GM23338 (cell line): ENCODE measurements at regions not wholly inside any gene's neighbourhood (a gene's known extent, or its start where the extent isn't known, plus 50 kb on each side); places are given as distances from the start of the nearest gene placed in this dataset.

Source experiments
- ATAC-seq: fragments of 200-7000 bp; cut with Tn5 transposase; 3 replicates; pipeline ENCODE4 v1.9.1; 2020
- DNase-seq: peaks from one replicate; pipeline ENCODE4 v3.0.0-alpha.2; 2015; ENCODE audit warnings: low spot score
- H2AFZ ChIP-seq: fragments of 200-600 bp; sonication (generic); 2 replicates; pipeline ENCODE4 v1.8.0; 2016; ENCODE audit warnings: antibody characterized with exemption, mild to moderate bottlenecking, moderate library complexity
- H3F3A ChIP-seq: fragments of 200-600 bp; sonication (generic); replicated peaks from 2 replicates; pipeline ENCODE4 v1.8.0; 2017; ENCODE audit warnings: antibody characterized with exemption, mixed run types, low read depth
- H3K27ac ChIP-seq: fragments of 200-600 bp; sonication (generic); 2 replicates; pipeline ENCODE4 v1.6.1; 2016; ENCODE audit warnings: low read depth
- H3K27me3 ChIP-seq: fragments of 200-600 bp; sonication (generic); 2 replicates; pipeline ENCODE4 v1.8.0; 2016; ENCODE audit warnings: mild to moderate bottlenecking, mixed run types, moderate library complexity; ENCODE audit not compliant: insufficient read depth
- H3K36me3 ChIP-seq: fragments of 200-600 bp; sonication (generic); 2 replicates; pipeline ENCODE4 v1.8.0; 2016; ENCODE audit warnings: mild to moderate bottlenecking; ENCODE audit not compliant: insufficient read depth
- H3K4me1 ChIP-seq: fragments of 200-600 bp; sonication (generic); 2 replicates; pipeline ENCODE4 v1.8.0; 2016; ENCODE audit warnings: mild to moderate bottlenecking, moderate library complexity; ENCODE audit not compliant: insufficient read depth
- H3K4me2 ChIP-seq: fragments of 200-600 bp; sonication (generic); 2 replicates; pipeline ENCODE4 v1.7.1; 2017; ENCODE audit warnings: mixed run types
- H3K4me3 ChIP-seq: fragments of 200-600 bp; sonication (generic); 2 replicates; pipeline ENCODE4 v1.6.1; 2016; ENCODE audit warnings: mixed run types
- H3K79me2 ChIP-seq: fragments of 200-600 bp; sonication (generic); replicated peaks from 2 replicates; pipeline ENCODE4 v1.8.0; 2017; ENCODE audit warnings: mild to moderate bottlenecking; ENCODE audit not compliant: insufficient read depth
- H3K9me2 ChIP-seq: fragments of 200-600 bp; sonication (generic); 2 replicates; pipeline ENCODE4 v1.8.0; 2017; ENCODE audit not compliant: insufficient read depth
- H4K20me1 ChIP-seq: fragments of 200-600 bp; sonication (generic); replicated peaks from 2 replicates; pipeline ENCODE4 v1.8.0; 2017; ENCODE audit warnings: mild to moderate bottlenecking; ENCODE audit not compliant: insufficient read depth
- H3K27ac Mint-ChIP-seq: 2 replicates; pipeline ENCODE4 v1.8.0; 2020; ENCODE audit warnings: inconsistent platforms, mild to moderate bottlenecking, moderate library complexity, mixed read lengths
- H3K27me3 Mint-ChIP-seq: 3 replicates; pipeline ENCODE4 v1.8.0; 2022; ENCODE audit warnings: low read depth, mild to moderate bottlenecking, moderate library complexity, mixed read lengths, inconsistent platforms; ENCODE audit not compliant: insufficient read depth, poor library complexity
- H3K36me3 Mint-ChIP-seq: 3 replicates; pipeline ENCODE4 v1.8.0; 2021; ENCODE audit warnings: low read depth, mild to moderate bottlenecking, inconsistent platforms, moderate library complexity, mixed read lengths
- H3K4me1 Mint-ChIP-seq: 3 replicates; pipeline ENCODE4 v1.8.0; 2020; ENCODE audit warnings: mild to moderate bottlenecking, inconsistent platforms, mixed read lengths
- H3K4me3 Mint-ChIP-seq: 3 replicates; pipeline ENCODE4 v1.8.0; 2021; ENCODE audit warnings: moderate library complexity, mild to moderate bottlenecking, inconsistent platforms, mixed read lengths
- H3K9me3 Mint-ChIP-seq: 3 replicates; pipeline ENCODE4 v1.8.0; 2020; ENCODE audit warnings: moderate library complexity, mild to moderate bottlenecking, inconsistent platforms, mixed read lengths
- CREB1 ChIP-seq: fragments of 250-450 bp; sonication (Bioruptor Pico); IDR thresholded peaks from 2 replicates; pipeline ENCODE4 v1.5.0; 2020; ENCODE audit warnings: low read depth, mild to moderate bottlenecking, moderate library complexity
- EZH2 ChIP-seq: fragments of 200-600 bp; sonication (generic); IDR thresholded peaks from one replicate; pipeline ENCODE4 v1.8.0; 2017; ENCODE audit warnings: antibody characterized with exemption, mild to moderate bottlenecking, low read depth; ENCODE audit not compliant: unreplicated experiment
- EZH2phosphoT487 ChIP-seq: fragments of 200-600 bp; sonication (generic); IDR thresholded peaks from one replicate; pipeline ENCODE4 v1.8.1; 2018; ENCODE audit warnings: antibody characterized with exemption; ENCODE audit not compliant: unreplicated experiment
- JUNB ChIP-seq: IDR thresholded peaks from one replicate; pipeline ENCODE4 v1.6.1; 2016; ENCODE audit warnings: antibody characterized with exemption; ENCODE audit not compliant: unreplicated experiment
- NANOG ChIP-seq: IDR thresholded peaks from 2 replicates; pipeline ENCODE4 v1.6.1; 2016; ENCODE audit warnings: antibody characterized with exemption, borderline replicate concordance
- POLR2AphosphoS5 ChIP-seq: IDR thresholded peaks from 2 replicates; pipeline ENCODE4 v1.6.1; 2016; ENCODE audit warnings: antibody characterized with exemption, low read depth
- STAT1 ChIP-seq: IDR thresholded peaks from one replicate; pipeline ENCODE4 v1.6.1; 2016; ENCODE audit warnings: antibody characterized with exemption; ENCODE audit not compliant: unreplicated experiment
- ZNF114 ChIP-seq: fragments of 250-450 bp; sonication (Bioruptor Pico); IDR thresholded peaks from 2 replicates; pipeline ENCODE4 v1.5.0; 2020; ENCODE audit warnings: mild to moderate bottlenecking, moderate library complexity
- ZNF331 ChIP-seq: fragments of 250-450 bp; sonication (Bioruptor Pico); IDR thresholded peaks from 2 replicates; pipeline ENCODE4 v1.5.0; 2020; ENCODE audit warnings: low read depth, mild to moderate bottlenecking, moderate library complexity
- TF ChIP-seq, protein P1 (sequence below), 2 experiments: fragments of 200-600 bp in 1 of 2; sonication (generic) in 1 of 2; conservative IDR thresholded peaks; 2 replicates each; pipeline versions ENCODE4 v1.5.1 to v1.6.1; 2016 to 2017; ENCODE audit warnings: antibody characterized with exemption in 2 of 2, low read depth in 2 of 2, mild to moderate bottlenecking in 2 of 2, moderate library complexity in 1 of 2
- TF ChIP-seq, protein P2 (sequence below): fragments of 250-450 bp; sonication (Bioruptor Pico); IDR thresholded peaks from 2 replicates; pipeline ENCODE4 v1.5.0; 2020; ENCODE audit warnings: mild to moderate bottlenecking, moderate library complexity
- TF ChIP-seq, protein P3 (sequence below): IDR thresholded peaks from one replicate; pipeline ENCODE4 v1.6.1; 2018; ENCODE audit warnings: antibody characterized with exemption; ENCODE audit not compliant: unreplicated experiment
- TF ChIP-seq, protein P4 (sequence below): IDR thresholded peaks from 2 replicates; pipeline ENCODE4 v1.6.1; 2016; ENCODE audit warnings: antibody characterized with exemption

DNA sequence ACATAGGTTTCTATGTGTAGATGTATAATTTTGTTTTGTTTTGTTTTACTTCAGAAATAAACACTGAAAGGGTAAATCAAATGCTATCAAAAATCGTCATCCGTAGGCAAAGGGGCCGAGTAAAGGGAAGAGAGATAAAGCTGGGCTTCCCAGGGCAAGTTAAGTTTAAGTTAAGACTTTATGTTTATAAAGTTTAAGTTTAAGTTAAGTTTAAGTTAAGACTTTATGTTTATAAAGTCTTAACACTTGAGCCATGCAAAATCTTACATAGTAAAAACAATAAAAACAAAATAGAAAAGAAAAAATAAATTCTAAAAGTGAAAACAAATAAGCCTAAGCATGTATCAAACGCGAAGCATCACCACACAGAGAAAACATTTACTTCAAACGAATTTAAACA lies 216.1 kb upstream of the SYNDIG1 start:
- Histone ChIP-seq H4K20me1 (no peaks in the 10 kb centered on the region), H3K36me3 (no peaks in the 10 kb centered on the region; the same call in 1 of the 2 replicates), H3K27me3 (no peaks in the 10 kb centered on the region), H3K4me3 (no peak overlapping the region), H3F3A (no peaks in the 10 kb centered on the region), H3K4me2 (no peak overlapping the region), H3K27ac (no peak overlapping the region), H2AFZ (no peak overlapping the region), H3K9me2 (no peaks in the 10 kb centered on the region), H3K79me2 (no peaks in the 10 kb centered on the region), H3K4me1 (no peaks in the 10 kb centered on the region)
- no peaks in the 10 kb centered on the region for H3K4me1 Mint-ChIP-seq
- DNase-seq (no peak), ATAC-seq (no peak)
- H3K4me3 Mint-ChIP-seq = no peak overlapping the region
- TF ChIP-seq, protein P1, sequence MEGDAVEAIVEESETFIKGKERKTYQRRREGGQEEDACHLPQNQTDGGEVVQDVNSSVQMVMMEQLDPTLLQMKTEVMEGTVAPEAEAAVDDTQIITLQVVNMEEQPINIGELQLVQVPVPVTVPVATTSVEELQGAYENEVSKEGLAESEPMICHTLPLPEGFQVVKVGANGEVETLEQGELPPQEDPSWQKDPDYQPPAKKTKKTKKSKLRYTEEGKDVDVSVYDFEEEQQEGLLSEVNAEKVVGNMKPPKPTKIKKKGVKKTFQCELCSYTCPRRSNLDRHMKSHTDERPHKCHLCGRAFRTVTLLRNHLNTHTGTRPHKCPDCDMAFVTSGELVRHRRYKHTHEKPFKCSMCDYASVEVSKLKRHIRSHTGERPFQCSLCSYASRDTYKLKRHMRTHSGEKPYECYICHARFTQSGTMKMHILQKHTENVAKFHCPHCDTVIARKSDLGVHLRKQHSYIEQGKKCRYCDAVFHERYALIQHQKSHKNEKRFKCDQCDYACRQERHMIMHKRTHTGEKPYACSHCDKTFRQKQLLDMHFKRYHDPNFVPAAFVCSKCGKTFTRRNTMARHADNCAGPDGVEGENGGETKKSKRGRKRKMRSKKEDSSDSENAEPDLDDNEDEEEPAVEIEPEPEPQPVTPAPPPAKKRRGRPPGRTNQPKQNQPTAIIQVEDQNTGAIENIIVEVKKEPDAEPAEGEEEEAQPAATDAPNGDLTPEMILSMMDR (conservative IDR thresholded peaks at IDR 0.05; ENCODE audit: low read depth in 2 of 2) = no peak
- TF ChIP-seq NANOG = no peak
- TF ChIP-seq, protein P2, sequence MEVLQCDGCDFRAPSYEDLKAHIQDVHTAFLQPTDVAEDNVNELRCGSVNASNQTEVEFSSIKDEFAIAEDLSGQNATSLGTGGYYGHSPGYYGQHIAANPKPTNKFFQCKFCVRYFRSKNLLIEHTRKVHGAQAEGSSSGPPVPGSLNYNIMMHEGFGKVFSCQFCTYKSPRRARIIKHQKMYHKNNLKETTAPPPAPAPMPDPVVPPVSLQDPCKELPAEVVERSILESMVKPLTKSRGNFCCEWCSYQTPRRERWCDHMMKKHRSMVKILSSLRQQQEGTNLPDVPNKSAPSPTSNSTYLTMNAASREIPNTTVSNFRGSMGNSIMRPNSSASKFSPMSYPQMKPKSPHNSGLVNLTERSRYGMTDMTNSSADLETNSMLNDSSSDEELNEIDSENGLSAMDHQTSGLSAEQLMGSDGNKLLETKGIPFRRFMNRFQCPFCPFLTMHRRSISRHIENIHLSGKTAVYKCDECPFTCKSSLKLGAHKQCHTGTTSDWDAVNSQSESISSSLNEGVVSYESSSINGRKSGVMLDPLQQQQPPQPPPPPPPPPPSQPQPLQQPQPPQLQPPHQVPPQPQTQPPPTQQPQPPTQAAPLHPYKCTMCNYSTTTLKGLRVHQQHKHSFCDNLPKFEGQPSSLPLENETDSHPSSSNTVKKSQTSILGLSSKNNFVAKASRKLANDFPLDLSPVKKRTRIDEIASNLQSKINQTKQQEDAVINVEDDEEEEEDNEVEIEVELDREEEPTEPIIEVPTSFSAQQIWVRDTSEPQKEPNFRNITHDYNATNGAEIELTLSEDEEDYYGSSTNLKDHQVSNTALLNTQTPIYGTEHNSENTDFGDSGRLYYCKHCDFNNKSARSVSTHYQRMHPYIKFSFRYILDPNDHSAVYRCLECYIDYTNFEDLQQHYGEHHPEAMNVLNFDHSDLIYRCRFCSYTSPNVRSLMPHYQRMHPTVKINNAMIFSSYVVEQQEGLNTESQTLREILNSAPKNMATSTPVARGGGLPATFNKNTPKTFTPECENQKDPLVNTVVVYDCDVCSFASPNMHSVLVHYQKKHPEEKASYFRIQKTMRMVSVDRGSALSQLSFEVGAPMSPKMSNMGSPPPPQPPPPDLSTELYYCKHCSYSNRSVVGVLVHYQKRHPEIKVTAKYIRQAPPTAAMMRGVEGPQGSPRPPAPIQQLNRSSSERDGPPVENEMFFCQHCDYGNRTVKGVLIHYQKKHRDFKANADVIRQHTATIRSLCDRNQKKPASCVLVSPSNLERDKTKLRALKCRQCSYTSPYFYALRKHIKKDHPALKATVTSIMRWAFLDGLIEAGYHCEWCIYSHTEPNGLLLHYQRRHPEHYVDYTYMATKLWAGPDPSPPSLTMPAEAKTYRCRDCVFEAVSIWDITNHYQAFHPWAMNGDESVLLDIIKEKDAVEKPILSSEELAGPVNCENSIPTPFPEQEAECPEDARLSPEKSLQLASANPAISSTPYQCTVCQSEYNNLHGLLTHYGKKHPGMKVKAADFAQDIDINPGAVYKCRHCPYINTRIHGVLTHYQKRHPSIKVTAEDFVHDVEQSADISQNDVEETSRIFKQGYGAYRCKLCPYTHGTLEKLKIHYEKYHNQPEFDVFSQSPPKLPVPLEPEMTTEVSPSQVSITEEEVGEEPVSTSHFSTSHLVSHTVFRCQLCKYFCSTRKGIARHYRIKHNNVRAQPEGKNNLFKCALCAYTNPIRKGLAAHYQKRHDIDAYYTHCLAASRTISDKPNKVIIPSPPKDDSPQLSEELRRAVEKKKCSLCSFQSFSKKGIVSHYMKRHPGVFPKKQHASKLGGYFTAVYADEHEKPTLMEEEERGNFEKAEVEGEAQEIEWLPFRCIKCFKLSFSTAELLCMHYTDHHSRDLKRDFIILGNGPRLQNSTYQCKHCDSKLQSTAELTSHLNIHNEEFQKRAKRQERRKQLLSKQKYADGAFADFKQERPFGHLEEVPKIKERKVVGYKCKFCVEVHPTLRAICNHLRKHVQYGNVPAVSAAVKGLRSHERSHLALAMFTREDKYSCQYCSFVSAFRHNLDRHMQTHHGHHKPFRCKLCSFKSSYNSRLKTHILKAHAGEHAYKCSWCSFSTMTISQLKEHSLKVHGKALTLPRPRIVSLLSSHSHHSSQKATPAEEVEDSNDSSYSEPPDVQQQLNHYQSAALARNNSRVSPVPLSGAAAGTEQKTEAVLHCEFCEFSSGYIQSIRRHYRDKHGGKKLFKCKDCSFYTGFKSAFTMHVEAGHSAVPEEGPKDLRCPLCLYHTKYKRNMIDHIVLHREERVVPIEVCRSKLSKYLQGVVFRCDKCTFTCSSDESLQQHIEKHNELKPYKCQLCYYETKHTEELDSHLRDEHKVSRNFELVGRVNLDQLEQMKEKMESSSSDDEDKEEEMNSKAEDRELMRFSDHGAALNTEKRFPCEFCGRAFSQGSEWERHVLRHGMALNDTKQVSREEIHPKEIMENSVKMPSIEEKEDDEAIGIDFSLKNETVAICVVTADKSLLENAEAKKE (CRISPR knock-in tag) = no peak
- TF ChIP-seq, protein P3, sequence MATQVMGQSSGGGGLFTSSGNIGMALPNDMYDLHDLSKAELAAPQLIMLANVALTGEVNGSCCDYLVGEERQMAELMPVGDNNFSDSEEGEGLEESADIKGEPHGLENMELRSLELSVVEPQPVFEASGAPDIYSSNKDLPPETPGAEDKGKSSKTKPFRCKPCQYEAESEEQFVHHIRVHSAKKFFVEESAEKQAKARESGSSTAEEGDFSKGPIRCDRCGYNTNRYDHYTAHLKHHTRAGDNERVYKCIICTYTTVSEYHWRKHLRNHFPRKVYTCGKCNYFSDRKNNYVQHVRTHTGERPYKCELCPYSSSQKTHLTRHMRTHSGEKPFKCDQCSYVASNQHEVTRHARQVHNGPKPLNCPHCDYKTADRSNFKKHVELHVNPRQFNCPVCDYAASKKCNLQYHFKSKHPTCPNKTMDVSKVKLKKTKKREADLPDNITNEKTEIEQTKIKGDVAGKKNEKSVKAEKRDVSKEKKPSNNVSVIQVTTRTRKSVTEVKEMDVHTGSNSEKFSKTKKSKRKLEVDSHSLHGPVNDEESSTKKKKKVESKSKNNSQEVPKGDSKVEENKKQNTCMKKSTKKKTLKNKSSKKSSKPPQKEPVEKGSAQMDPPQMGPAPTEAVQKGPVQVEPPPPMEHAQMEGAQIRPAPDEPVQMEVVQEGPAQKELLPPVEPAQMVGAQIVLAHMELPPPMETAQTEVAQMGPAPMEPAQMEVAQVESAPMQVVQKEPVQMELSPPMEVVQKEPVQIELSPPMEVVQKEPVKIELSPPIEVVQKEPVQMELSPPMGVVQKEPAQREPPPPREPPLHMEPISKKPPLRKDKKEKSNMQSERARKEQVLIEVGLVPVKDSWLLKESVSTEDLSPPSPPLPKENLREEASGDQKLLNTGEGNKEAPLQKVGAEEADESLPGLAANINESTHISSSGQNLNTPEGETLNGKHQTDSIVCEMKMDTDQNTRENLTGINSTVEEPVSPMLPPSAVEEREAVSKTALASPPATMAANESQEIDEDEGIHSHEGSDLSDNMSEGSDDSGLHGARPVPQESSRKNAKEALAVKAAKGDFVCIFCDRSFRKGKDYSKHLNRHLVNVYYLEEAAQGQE = no peak
- no peak for TF ChIP-seq CREB1 (CRISPR knock-in tag)
- TF ChIP-seq ZNF331 (CRISPR knock-in tag) = no peak
- no peak for TF ChIP-seq EZH2phosphoT487
- TF ChIP-seq STAT1 = no peak
- TF ChIP-seq POLR2AphosphoS5 = no peak
- TF ChIP-seq EZH2 = no peak
- TF ChIP-seq JUNB = no peak
- TF ChIP-seq ZNF114 = no peak
- TF ChIP-seq, protein P4, sequence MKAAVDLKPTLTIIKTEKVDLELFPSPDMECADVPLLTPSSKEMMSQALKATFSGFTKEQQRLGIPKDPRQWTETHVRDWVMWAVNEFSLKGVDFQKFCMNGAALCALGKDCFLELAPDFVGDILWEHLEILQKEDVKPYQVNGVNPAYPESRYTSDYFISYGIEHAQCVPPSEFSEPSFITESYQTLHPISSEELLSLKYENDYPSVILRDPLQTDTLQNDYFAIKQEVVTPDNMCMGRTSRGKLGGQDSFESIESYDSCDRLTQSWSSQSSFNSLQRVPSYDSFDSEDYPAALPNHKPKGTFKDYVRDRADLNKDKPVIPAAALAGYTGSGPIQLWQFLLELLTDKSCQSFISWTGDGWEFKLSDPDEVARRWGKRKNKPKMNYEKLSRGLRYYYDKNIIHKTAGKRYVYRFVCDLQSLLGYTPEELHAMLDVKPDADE = no peak
- peaks cover 2% of the 10 kb centered on the region for H3K27me3 Mint-ChIP-seq
- H3K36me3 Mint-ChIP-seq = no peaks in the 10 kb centered on the region
- no peaks in the 10 kb centered on the region for H3K9me3 Mint-ChIP-seq
- H3K27ac Mint-ChIP-seq = no peak overlapping the region
